HCEC 1CT (cell line): ENCODE measurements at regions not wholly inside any gene's neighbourhood (a gene's known extent, or its start where the extent isn't known, plus 50 kb on each side); places are given as distances from the start of the nearest gene placed in this dataset.

ENCODE experiments used
- DNase-seq: peaks from one replicate; pipeline ENCODE4 v3.0.0-alpha.2; 2017

- no peak for DNase-seq
Measured at GRCh38 chr3:76940181-76940770, 99.6 kb upstream of the ROBO2 start.

- DNase-seq = no peak
Measured at GRCh38 chr3:76941376-76941775, 98.5 kb upstream of the ROBO2 start.

- DNase-seq = no peak
Measured at GRCh38 chr3:76942101-76942500, 97.8 kb upstream of the ROBO2 start.

- no peak for DNase-seq
Measured at GRCh38 chr3:76943058-76943457, 96.8 kb upstream of the ROBO2 start.

GRCh38 chr3:76943671-76944070 lies 96.2 kb upstream of the ROBO2 start:
- DNase-seq = no peak

- no peak for DNase-seq
Measured at GRCh38 chr3:76949033-76949432, 90.9 kb upstream of the ROBO2 start.

- no peak for DNase-seq
Measured at GRCh38 chr3:76949462-76949861, 90.4 kb upstream of the ROBO2 start.

- no peak for DNase-seq
Measured at GRCh38 chr3:76950590-76950989, 89.3 kb upstream of the ROBO2 start.

- no peak for DNase-seq
Measured at GRCh38 chr3:76954412-76954811, 85.5 kb upstream of the ROBO2 start.

GRCh38 chr3:76958274-76958673 lies 81.6 kb upstream of the ROBO2 start:
- DNase-seq = no peak

- DNase-seq = no peak
Measured at GRCh38 chr3:76958861-76959260, 81.0 kb upstream of the ROBO2 start.

GRCh38 chr3:76961284-76961683 lies 78.6 kb upstream of the ROBO2 start:
- DNase-seq = no peak

GRCh38 chr3:76965122-76965725 lies 74.7 kb upstream of the ROBO2 start:
- DNase-seq = peak; percentile 38

GRCh38 chr3:76969471-76969870 lies 70.4 kb upstream of the ROBO2 start:
- DNase-seq = no peak

GRCh38 chr3:76969996-76970615 lies 69.8 kb upstream of the ROBO2 start:
- no peak for DNase-seq

GRCh38 chr3:76972624-76973296 lies 67.1 kb upstream of the ROBO2 start:
- no peak for DNase-seq

- DNase-seq = no peak
Measured at GRCh38 chr3:76976996-76977395, 62.9 kb upstream of the ROBO2 start.

- no peak for DNase-seq
Measured at GRCh38 chr3:76985645-76986044, 54.3 kb upstream of the ROBO2 start.

- no peak for DNase-seq
Measured at GRCh38 chr3:76986876-76987474, 52.9 kb upstream of the ROBO2 start.
